Nephron (organoid): ENCODE measurements at regions not wholly inside any gene's neighbourhood (a gene's known extent, or its start where the extent isn't known, plus 50 kb on each side); places are given as distances from the start of the nearest gene placed in this dataset.

Source experiments
- H3K27ac Mint-ChIP-seq, 3 experiments: 2 replicates each; pipeline ENCODE4 v1.8.0; 2020; ENCODE audit warnings: mixed read lengths in 3 of 3, mild to moderate bottlenecking in 2 of 3, moderate library complexity in 1 of 3
- H3K27me3 Mint-ChIP-seq: 2 replicates; pipeline ENCODE4 v1.8.0; 2021; ENCODE audit warnings: low read depth, mild to moderate bottlenecking, moderate library complexity, mixed read lengths
- H3K36me3 Mint-ChIP-seq: 2 replicates; pipeline ENCODE4 v1.8.0; 2020; ENCODE audit warnings: low read depth, mixed read lengths
- H3K4me1 Mint-ChIP-seq: 2 replicates; pipeline ENCODE4 v1.8.0; 2020; ENCODE audit warnings: mixed read lengths
- H3K4me3 Mint-ChIP-seq, 3 experiments: 2 replicates each; pipeline ENCODE4 v1.8.0; 2020; ENCODE audit warnings: mild to moderate bottlenecking in 3 of 3, mixed read lengths in 3 of 3, moderate library complexity in 2 of 3
- H3K9me3 Mint-ChIP-seq: 2 replicates; pipeline ENCODE4 v1.8.0; 2020; ENCODE audit warnings: mixed read lengths
- CTCF ChIP-seq, 3 experiments: fragments of 200-600 bp; sonication (generic); IDR thresholded peaks; one replicate each; pipeline ENCODE4 v1.5.0; 2021; ENCODE audit warnings: antibody characterized with exemption in 3 of 3; ENCODE audit not compliant: unreplicated experiment in 3 of 3

- H3K27ac Mint-ChIP-seq = no peak overlapping the region
- peaks cover 3% of the 10 kb centered on the region for H3K4me1 Mint-ChIP-seq
- H3K4me3 Mint-ChIP-seq = no peak overlapping the region
- no peak for TF ChIP-seq CTCF (IDR thresholded peaks at IDR 0.05; ENCODE audit: unreplicated experiment in 3 of 3)
- no peaks in the 10 kb centered on the region for H3K9me3 Mint-ChIP-seq
- H3K36me3 Mint-ChIP-seq = no peaks in the 10 kb centered on the region
- no peaks in the 10 kb centered on the region for H3K27me3 Mint-ChIP-seq
Observed at GRCh38 chr18:64330161-64330560, 181.3 kb upstream of the LINC00305 start.

- peaks cover 3% of the 10 kb centered on the region for H3K36me3 Mint-ChIP-seq
- peaks cover 19% of the 10 kb centered on the region for H3K9me3 Mint-ChIP-seq
Observed at GRCh38 chr18:64322189-64322588, 173.3 kb upstream of the LINC00305 start.

GRCh38 chr18:64318547-64318946 is 169.7 kb upstream of the LINC00305 start:
- TF ChIP-seq CTCF (IDR thresholded peaks at IDR 0.05; ENCODE audit: unreplicated experiment in 3 of 3) = no peak
- peaks cover 3% of the 10 kb centered on the region for H3K36me3 Mint-ChIP-seq

More at GRCh38 chr18:64322189-64322588, 173.3 kb upstream of the LINC00305 start:
- Mint-ChIP-seq H3K27ac (no peak overlapping the region), H3K27me3 (peaks cover 3% of the 10 kb centered on the region), H3K4me1 (no peaks in the 10 kb centered on the region), H3K4me3 (no peak overlapping the region)
- no peak for TF ChIP-seq CTCF (IDR thresholded peaks at IDR 0.05; ENCODE audit: unreplicated experiment in 3 of 3)

GRCh38 chr18:64311859-64312258 is 163.0 kb upstream of the LINC00305 start:
- TF ChIP-seq CTCF (IDR thresholded peaks at IDR 0.05; ENCODE audit: unreplicated experiment in 3 of 3) = no peak
- Mint-ChIP-seq H3K4me1 (no peaks in the 10 kb centered on the region), H3K27ac (no peak overlapping the region), H3K9me3 (peaks cover 7% of the 10 kb centered on the region), H3K27me3 (no peaks in the 10 kb centered on the region), H3K36me3 (no peaks in the 10 kb centered on the region), H3K4me3 (no peak overlapping the region)

More at GRCh38 chr18:64318547-64318946, 169.7 kb upstream of the LINC00305 start:
- Mint-ChIP-seq H3K27me3 (peaks cover 3% of the 10 kb centered on the region), H3K27ac (no peak overlapping the region), H3K4me3 (no peak overlapping the region), H3K9me3 (peaks cover 29% of the 10 kb centered on the region), H3K4me1 (no peaks in the 10 kb centered on the region)

GRCh38 chr18:64295839-64296238 is 147.0 kb upstream of the LINC00305 start:
- Mint-ChIP-seq H3K36me3 (no peaks in the 10 kb centered on the region), H3K9me3 (no peaks in the 10 kb centered on the region), H3K4me3 (no peak overlapping the region)

More at GRCh38 chr18:64295839-64296238, 147.0 kb upstream of the LINC00305 start:
- Mint-ChIP-seq H3K4me1 (peaks cover 10% of the 10 kb centered on the region), H3K27me3 (no peaks in the 10 kb centered on the region), H3K27ac (peak overlapping the region in 1 of 3 experiments; percentile 8)
- TF ChIP-seq CTCF (IDR thresholded peaks at IDR 0.05; ENCODE audit: unreplicated experiment in 3 of 3) = no peak
